ENCODE measurements at regions not wholly inside any gene's neighbourhood (a gene's known extent, or its start where the extent isn't known, plus 50 kb on each side); places are given as distances from the start of the nearest gene placed in this dataset.

DNA sequence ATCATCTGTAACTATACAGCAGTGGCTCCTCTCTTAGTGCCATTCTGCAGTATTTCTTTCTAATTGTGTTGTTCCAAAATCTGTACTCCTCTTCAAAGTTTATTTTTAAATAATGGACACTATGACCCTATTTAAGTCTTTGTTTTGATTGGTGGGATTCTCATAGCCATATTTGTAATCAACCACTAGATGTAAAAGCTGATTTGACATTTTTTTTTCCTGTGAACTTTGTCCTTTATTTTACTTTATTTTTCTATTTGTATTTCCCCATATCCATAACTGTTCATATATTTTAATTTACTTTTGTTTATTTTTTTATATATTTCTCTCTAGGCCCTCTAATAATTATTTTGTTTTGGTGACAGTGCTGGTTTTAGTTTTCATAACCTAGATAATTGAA lies 544.4 kb downstream of the KCNJ2 start:
- TF ChIP-seq, protein P1, sequence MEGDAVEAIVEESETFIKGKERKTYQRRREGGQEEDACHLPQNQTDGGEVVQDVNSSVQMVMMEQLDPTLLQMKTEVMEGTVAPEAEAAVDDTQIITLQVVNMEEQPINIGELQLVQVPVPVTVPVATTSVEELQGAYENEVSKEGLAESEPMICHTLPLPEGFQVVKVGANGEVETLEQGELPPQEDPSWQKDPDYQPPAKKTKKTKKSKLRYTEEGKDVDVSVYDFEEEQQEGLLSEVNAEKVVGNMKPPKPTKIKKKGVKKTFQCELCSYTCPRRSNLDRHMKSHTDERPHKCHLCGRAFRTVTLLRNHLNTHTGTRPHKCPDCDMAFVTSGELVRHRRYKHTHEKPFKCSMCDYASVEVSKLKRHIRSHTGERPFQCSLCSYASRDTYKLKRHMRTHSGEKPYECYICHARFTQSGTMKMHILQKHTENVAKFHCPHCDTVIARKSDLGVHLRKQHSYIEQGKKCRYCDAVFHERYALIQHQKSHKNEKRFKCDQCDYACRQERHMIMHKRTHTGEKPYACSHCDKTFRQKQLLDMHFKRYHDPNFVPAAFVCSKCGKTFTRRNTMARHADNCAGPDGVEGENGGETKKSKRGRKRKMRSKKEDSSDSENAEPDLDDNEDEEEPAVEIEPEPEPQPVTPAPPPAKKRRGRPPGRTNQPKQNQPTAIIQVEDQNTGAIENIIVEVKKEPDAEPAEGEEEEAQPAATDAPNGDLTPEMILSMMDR (IDR thresholded peaks at IDR 0.05), result no peak
- no peak for TF ChIP-seq POLR2A (IDR thresholded peaks at IDR 0.05)
